ENCODE measurements at regions not wholly inside any gene's neighbourhood (a gene's known extent, or its start where the extent isn't known, plus 50 kb on each side); places are given as distances from the start of the nearest gene placed in this dataset.

DNA sequence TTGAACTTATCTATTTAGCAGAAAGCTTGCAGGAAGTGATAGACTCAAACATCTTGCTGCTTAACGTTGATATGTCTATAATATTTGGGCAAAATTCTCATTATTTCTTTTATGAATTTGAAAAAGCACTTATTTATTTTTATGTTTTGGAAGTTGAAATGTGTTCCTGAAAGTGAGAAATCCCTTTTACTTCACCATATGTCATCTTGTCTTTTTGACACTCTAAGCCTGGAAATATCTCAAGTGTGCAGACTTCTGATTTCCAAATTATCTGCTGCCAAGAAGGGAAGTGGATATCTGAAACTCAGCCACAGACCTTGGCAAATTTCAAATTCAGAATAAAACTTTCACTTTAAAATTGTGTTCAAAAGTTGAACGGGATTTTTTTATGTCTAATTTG is 368.7 kb upstream of the MANEA start:
- no peak for TF ChIP-seq EP300 (IDR thresholded peaks at IDR 0.05)
- no peak for TF ChIP-seq POLR2A (IDR thresholded peaks at IDR 0.05)

Measured in ovary (tissue), 1 donor.